Kidney tubule cell (primary cell): ENCODE measurements at regions not wholly inside any gene's neighbourhood (a gene's known extent, or its start where the extent isn't known, plus 50 kb on each side); places are given as distances from the start of the nearest gene placed in this dataset.
"Not testable (repeated sequence)": the region's sequence is repeated elsewhere in the genome, so short reads cannot be mapped to it uniquely, and the experiment has no call there.

Source experiments
- DNase-seq: peaks from one replicate; pipeline ENCODE4 v3.0.0-alpha.2; 2018; ENCODE audit warnings: low spot score

DNA sequence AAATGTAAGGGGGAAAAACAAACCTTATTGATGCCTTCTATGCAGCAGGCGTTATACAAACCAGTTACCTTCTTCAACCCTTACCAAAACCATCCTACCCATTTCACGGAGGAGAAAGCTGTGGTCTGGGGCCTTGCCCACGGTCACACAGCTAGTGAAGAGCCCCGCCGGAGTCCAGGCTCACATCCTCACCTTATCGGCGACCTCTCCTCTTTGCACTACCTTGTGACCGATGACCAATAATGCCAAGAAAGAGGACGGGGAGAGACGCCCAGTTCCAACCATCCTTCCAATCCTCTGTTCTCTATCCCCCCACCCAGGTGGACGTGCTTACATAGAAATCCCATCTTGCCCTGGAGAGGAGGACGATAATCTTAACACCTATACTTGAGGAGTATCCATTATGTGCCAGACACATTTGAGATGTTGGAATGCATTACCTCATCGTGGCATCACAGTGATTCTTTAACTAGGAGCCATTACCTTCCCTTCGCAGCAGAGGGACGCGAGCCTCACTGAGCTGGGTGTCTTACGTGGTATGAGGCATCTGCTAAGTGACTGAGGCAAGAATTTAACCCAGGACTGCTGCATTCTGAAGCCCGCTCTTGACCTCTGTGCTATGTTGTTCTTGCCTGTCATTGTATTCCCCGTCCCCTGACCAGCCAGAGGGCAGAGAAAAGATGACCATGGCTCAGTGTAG is 253.7 kb upstream of the B3GAT1 start:
- no peak for DNase-seq

DNA sequence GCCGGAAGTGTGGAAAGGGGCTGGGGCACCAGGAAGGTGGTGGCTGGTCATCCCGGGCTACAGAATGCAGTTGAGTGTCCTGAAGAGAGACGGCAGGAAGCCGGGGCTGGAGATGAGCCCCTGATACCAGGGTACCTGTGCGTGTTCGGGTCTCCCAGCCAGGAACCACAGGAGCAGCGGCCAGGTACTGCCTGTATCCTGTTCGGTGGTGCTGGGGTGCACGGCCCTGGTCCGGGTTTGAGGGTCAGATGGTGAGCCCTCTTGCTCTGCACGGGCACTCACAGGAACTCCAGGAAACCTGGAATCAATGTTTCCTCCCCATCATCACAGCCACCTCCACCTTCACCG is 253.1 kb upstream of the B3GAT1 start:
- DNase-seq = no peak

DNA sequence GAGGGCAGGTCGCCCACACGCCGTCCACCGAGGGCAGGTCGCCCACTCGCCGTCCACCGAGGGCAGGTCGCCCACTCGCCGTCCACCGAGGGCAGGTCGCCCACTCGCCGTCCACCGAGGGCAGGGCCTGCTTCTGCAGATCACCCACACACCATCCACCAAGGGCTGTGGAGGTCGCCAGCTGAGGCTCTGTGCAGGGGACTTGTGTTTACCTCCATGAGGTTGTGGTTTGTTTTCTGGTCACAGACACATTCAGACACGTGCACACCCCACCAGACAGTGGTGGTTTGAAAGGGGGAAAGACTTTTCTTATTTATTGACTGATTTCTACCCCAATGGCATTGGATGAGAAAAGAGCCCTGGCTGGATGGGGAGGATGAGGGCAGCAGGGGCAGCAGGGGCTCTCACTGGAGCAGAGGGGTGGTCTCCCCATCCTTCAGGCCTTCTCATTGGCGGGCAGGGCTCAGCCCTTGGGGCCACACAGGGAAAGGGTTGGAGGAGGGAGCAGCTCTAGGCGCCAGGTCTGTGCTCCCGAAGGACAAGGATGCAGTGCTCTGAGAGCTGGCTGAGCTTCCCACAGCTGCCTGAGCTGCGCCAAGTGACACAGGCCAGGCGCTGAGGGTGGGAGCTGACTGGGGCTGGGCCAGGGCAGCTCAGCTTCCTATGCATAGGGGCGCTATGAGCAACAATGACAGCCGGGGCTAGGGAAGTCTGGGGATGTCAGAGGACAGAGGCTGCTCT is 252.6 kb upstream of the B3GAT1 start:
- no peak for DNase-seq

DNA sequence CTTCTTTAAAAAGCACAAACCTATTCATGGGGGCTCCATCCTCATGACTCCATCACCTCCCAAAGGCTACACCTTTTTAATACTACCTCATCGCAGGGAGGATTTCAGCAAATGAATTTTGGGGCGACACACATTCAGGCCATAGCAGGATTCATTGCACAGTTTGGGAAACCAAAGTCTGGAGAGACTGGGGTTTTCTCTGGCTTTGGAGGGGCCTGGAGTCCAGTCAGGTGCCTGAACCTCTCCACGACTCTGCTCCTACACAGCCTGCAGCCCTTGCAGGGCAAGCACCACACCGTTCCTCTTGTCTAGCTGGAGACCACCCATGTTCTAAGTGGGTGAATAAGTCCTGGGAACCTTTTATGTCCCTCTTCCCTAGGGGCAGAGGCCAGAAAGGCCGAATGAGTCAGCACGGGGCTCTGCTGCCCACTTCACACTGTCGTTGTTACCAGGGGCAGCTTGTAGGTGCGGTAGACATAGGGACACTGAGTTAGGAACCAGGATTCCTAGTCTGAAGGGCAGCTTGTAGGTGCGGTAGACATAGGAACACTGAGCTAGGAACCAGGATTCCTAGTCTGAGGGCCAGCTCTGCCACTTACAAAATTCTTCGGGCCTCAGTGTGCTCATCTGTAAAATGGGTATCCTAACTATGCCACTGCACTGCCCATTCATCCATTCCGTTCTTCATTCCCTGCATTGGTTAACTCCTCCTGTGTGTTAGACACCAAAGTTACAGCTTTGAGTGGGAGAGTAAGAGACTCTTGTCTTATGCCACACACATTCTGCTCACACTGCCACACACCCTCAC is 251.7 kb upstream of the B3GAT1 start:
- no peak for DNase-seq

DNA sequence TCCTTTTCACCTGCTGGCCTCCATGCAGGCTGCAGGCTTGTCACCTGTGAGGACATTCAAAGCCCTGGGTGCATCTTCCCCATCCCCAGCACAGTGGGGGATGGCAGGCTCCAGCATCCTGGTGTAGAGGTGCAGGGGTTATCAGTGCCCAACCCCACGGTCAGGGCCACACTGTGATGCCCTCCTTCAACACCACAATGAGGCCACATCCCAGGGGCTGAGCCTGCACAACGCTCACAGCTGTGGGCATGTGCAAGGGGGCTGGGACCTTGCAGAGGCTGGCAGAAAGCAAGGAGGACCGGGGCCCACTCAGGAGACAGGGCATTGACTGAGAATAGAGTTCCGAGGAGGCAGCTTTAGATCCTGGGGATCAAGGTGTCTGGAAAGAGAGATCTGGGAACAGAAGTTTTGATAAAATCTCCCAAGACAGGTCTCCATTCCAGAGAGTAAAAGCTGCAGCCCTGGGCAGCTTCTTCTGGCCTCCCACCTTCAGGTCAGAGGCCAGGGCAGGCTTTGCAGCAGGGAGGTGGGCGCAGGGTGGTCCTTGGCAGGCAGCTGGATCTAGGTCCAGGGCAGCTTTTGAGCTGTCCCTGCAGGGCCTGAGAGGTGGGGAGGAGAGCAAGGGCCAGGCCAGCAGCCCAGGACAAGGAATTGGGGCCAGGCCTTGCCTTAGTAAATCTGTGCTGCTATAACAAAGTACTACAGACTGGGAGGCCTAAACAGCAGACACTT is 250.8 kb upstream of the B3GAT1 start:
- no peak for DNase-seq

DNA sequence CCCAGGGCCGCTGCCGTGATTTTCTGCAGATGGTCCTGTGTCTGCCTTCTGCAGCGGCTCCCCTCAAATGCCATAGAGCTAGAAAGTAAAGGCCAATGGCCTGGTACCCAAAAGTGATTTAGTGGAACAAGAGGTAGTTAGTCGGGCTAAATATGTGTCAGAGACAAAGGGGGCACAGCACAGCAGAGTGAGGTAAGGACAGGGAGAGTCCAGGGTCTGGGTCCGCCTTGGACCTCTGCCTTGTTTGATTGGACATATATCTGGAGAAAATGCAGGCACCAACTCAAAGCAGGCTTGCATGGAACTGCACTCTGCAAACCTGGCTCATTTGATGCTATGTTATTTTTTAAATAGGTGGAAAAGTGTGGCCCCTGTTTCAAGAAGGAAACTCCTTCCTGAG is 249.6 kb upstream of the B3GAT1 start:
- DNase-seq = no peak

DNA sequence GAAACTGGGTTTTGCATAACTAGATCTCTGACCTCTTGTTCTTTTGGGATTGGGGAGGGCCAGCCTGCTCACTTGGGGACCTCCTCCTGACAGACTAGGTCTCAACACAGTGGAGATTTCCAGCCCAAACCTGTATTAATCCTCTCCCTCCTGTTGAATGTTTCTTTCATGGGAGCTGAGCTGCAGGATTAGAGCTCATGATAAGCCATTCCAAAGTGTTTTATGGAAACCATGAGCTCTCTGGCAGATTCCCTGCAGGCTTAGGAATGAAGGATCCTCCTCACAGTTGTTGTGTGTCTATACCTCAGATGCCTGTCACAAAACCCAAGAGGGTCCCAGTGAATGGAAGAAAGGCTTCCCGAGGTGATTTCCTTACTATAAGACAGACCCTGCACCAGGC is 248.4 kb upstream of the B3GAT1 start:
- DNase-seq = no peak

DNA sequence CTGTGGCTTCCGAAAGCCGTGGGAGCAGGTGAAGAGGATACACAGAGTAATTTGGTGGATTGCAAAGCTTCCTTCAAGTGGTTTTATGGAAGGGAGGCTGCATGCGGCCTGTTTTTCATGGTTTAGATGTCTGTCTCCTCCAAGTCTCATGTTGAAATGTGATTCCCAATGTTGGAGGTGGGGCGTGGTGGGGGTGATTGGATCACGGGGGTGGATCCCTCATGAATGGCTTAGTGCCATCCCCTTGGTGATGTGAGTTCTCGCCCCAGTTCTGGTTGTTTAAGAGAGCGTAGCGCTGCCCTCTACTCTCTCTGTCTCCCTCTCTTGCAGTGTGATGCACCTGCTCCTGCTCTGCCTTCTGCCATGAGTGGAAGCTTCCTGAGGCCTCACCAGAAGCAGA is 247.8 kb upstream of the B3GAT1 start:
- no peak for DNase-seq

DNA sequence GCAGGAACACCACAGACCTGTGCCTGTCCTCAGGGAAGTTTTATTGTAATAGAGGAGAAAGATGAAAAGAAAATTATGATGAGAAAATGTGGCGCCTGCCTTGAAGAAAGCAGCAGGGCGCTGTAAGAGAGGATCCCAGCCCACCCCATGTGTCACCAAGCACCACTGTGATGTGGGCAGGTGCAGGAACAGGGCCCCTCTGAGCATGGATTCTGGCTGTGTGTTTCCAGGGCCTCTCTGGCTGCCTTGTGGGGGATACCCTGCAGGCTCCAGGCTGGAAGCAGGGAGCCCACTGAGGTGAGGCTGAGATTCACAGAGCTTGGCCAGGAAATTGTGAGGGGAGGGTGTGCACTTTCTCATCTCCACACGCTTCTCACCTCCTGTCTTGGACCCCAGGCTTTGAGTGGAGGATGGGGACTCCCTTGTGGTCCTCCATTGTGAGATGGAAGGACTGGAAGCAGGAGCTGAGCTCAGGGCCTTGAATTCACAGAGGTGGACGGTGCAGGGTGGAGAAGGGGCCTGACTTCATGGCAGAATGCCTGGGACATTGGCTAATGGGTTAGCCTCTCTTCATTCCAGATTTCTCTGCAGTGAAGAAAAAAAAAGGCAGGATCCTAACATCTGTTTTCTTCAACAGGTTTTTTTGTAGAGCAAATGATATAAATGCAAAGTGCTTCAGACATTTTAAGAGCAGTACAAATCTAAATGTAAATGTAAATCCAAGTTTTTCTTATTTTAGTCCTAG is 246.6 kb upstream of the B3GAT1 start:
- DNase-seq = no peak

DNA sequence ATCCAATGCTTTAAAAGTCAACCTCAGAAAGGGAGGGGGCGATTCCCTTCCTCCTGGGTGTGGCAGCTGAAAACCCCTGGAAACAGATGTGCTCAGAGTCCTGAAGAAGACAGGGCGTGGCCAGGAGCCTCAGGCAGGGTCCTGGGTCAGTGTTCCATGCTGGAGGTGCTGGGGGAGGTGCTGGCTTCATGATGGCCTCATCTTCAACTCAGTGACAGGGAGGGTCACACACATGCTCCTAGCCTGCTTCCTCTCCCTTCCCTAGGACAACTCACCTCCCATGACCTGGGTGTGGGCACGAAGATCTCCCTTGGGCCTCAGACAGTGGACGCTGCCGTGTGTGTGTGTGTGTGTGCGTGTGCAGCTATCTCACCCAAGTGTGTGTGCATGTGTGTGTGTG is 245.6 kb upstream of the B3GAT1 start:
- DNase-seq = no peak

DNA sequence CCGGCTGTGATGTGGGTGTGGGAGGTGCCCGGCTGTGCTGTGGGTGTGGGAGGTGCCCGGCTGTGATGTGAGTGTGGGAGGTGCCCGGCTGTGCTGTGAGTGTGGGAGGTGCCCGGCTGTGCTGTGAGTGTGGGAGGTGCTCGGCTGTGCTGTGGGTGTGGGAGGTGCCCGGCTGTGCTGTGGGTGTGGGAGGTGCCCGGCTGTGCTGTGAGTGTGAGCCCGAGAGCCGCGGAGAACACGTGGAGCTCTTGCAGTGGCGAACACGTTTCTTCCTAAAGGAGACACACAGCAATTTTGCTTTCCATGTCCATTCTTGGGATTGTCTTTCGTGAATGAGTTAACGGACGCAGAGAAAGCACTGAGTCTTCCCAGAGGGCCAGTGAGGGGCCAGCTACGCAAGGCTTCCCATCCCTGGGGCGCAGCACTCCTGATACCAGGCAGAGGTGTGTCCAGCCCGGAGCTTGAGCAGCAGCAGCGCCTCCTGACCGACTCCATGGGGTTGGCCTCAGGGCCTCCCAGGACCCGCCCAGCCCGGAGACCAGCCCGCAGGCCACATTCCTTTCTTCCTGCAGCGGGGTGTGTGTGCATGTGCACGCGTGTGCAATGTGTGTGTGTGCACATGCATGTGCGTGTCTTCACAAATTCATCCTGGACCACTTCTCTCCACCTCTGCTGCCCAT is 245.0 kb upstream of the B3GAT1 start:
- no peak for DNase-seq

DNA sequence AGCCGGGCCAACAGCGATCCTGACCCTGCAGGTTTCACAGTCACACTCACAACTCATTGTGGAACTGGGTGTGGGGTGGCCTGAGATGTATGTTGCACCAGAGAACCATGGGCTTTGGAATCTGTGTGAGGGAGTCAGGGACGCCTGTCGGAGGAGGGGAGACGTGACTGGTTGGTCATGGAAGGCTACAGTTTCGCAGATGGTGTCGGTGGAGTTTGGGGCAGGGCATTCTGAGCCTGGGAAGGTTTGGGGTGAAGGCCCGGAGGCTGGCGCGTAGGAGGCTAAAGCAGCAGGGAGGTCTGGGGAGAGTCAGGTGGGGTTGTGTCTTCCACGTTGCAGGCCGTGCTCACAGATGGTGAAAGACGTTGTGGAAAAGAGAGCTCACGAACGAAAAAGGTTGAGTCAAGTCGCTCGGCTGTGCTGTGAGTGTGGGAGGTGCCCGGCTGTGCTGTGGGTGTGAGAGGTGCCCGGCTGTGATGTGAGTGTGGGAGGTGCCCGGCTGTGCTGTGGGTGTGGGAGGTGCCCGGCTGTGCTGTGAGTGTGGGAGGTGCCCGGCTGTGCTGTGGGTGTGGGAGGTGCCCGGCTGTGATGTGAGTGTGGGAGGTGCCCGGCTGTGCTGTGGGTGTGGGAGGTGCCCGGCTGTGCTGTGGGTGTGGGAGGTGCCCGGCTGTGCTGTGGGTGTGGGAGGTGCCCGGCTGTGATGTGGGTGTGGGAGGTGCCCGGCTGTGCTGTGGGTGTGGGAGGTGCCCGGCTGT is 244.2 kb upstream of the B3GAT1 start:
- not testable (repeated sequence) for DNase-seq

DNA sequence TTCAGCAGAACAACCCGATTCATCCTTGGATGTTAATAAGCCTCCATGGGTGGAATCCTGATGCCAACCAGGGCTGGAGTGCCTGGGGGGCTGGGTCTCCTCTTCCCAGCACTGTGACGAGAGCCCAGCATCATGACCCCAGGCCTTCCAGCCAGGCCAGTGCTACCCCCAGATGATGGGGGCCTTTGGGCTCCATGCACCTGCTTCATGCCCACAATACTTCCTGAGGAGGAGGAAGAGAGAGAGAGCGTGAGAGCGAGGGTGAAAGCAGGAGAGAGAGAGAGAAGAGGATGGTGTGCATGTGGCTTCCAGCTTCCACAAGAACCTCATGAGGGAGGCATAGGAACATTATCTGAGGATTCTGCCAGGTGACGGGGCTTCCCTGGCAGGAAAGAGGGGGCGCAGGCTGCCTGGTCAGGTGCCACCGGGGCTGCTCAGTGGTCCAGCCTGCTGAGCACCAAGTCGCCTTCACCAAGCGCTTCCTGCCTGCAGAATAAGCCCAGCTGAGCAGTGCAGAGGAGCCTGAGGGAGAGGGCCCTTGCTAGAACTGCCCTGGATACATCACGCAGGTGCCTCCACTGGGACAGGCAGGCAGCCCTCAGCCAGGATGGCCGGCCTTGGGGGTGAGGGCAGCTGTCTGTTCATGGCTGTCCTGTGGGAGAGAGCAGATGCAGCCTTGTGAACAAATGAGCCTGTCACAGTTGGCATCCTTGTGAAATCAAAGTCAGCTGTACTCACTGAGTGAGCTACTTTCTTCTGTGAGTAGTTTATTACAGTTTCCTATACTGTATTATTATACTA is 243.3 kb upstream of the B3GAT1 start:
- no peak for DNase-seq

DNA sequence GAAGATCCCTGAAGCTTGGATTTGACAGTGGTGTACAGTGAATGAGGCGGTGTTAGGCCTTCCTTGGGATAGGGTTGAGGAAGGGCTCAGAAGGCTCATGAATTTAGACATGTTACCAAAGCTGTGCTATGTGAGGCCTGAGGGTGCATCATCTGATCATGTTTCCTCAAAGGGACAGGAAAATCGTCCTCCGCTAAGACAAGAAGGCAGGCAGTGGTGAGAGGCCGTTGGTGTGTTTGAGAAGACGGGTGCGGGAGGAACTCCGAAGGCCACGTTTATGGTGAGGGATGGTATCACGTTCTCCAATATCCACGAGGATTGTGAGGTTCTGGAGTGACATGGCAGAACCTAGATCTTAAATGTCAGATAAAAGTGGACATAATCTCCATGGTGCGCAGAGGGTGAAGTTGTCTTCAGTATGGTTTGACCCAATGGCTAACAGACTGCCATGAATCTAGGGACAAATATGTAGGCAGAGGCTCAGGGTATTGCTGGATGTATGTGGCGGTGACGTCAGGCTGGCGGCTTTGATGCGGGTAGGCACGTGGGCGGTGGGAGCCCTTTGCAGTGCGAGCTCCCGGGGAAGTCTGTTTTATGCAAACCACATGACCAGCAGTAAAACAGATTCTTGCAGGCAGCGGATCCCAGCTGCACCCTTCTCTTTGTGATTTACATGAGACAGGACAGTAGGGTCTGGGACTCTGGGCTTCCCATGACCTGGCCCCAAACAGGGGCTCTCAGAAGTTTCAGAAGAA is 242.3 kb upstream of the B3GAT1 start:
- no peak for DNase-seq

DNA sequence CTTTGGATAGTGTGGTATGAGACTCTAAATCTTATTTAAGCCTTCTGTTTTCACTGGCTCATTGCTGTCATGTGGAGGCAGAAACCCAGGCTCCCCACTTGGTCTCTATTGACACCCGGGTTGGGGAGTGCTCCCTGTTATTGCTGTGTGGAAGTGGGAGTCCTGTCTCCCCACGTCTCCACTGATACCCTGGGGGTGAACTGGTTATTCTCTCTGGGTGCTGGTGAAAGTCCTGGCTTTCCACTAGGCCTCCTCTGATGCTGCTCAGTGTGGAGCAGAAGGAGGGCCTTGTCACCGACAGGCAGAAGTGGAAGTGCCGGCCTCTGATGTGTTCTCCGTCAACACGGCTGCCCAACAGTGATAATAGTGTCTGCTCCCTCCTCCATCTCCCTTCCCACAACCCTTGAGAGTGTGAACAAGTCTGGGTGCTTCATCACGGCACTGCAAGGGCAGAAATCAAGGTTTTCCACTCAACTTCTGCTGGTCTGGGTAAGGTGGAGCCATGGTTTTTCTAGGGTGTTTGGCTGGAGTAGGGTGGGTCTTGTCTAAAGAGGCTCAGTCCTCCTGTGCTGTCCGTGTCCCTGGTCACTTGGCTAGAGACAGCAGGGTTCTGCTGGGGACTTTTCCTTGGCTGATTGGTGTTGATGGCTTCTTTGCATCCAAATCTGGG is 240.7 kb upstream of the B3GAT1 start:
- DNase-seq = no peak

DNA sequence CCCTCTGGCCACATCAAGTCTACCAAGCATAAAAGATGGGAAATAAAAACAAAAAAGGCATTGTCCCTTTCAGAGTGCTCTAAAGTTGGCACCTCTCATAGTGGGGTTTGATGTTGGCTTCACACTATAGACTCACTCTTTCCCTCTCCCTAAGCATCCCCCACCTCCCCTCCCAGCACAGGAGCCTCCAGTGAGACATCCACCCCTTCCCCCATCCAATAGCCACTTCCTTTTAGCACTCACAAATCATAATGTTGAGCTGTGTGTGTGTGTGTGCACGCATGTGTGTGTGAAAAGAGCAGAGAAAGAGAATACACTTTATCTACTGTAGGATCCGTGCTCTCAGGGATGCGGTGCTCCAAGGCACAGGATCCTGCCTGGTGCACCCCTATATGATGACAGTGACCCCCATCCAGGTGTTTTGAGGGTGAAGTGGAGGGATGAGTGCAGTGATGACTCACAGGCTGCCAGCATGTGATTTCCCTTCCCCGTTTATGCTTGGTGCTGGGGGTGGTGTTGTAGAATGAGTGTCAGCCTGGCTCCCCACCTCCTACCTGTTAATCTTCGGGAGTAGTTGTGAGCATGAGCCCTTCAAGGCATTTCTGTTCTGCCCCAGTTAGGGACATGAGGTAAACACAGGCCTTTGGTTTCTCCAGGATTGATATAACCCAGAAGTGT is 235.2 kb upstream of the B3GAT1 start:
- no peak for DNase-seq

DNA sequence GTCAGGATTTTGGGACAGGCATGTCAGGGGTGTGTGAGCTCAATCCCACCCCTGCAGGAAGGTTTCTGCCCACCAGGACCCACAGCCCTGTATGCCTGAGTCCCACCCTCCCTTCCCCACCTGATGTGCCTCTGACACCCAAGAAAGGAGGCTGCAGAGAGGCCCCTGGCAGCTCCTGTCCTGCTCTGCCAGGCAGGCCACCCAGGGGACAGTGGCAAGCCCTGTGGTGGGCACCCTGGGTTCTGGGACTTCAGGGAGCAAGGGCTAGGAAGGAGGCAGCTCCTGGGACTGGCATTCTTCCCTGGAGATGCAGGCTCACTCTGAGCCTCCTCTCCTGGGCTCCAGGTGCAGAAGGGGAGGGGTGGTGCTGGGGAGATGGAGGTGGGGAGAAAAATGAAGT is 234.5 kb upstream of the B3GAT1 start:
- no peak for DNase-seq

DNA sequence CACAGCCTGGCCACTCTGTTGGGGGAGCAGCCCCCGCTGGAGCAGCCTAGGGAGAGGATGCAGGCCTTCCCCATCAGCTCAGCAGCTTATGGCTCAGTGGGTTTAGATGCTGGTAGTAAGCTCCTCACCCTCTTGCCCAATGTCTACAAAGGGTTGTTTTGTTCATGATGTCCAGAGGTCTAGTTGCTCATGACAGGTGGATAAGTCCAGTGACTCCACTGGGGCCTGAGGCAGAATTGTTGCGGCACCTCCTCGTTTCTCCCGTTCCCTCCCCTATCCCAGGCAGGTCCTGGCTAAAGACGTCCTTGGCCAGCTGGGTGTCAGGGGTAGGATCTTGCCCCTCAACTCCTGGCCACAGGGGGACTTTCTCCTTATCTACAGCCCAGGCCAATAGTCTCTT is 233.5 kb upstream of the B3GAT1 start:
- DNase-seq = no peak
